HCT116 (cell line): ENCODE measurements at regions not wholly inside any gene's neighbourhood (a gene's known extent, or its start where the extent isn't known, plus 50 kb on each side); places are given as distances from the start of the nearest gene placed in this dataset.

Source experiments
- ATAC-seq: fragments of 200-7000 bp; cut with Tn5 transposase; 2 replicates; pipeline ENCODE4 v1.9.1; 2020; ENCODE audit warnings: mild to moderate bottlenecking, moderate library complexity
- BruUV-seq: library from RNA; stranded (reverse); fragments of 400-500 nt; replicated peaks from 2 replicates; lab custom pipeline; 2021; lab: Mats Ljungman, UMichigan
- CTCF ChIA-PET: fragments of 300-600 bp; sonication (Branson Sonifier 250); formaldehyde crosslinking; loops from one replicate; lab custom pipeline; 2021; ENCODE audit warnings: antibody characterized with exemption; lab: Charles Lee
- POLR2A ChIA-PET: fragments of 300-600, 350-600 bp; sonication (Branson Sonifier 250); formaldehyde crosslinking; loops from one replicate; lab custom pipeline; 2021; ENCODE audit warnings: antibody characterized with exemption; lab: Charles Lee
- RAD21 ChIA-PET, 2 experiments: fragments of 300-600 bp; sonication (Branson Sonifier 250); formaldehyde crosslinking; loops; one replicate each; lab custom pipeline; 2023; ENCODE audit warnings: low total read pairs in 2 of 2; ENCODE audit not compliant: uncharacterized antibody in 2 of 2, unreplicated experiment in 2 of 2, low non-redundant PET in 1 of 2; lab: Charles Lee
- DNase-seq: peaks from one replicate; pipeline ENCODE4 v3.0.0-alpha.2; 2010; ENCODE audit warnings: low read depth, low spot score
- H2AFZ ChIP-seq: fragments of 200-600 bp; shearing (Covaris generic), sonication (generic); 2 replicates; pipeline ENCODE4 v1.6.1; 2017; ENCODE audit warnings: low read depth, mixed run types, mixed read lengths, antibody characterized with exemption, low read length; ENCODE audit not compliant: poor library complexity, severe bottlenecking
- H3K27ac ChIP-seq: 2 replicates; pipeline ENCODE4 v1.5.1; 2012; ENCODE audit warnings: low read depth, low read length
- H3K27me3 ChIP-seq: fragments of 200-600 bp; sonication (generic); 2 replicates; pipeline ENCODE4 v1.6.1; 2016; ENCODE audit warnings: mixed run types, low read length, mixed read lengths; ENCODE audit not compliant: insufficient read depth
- H3K36me3 ChIP-seq, 2 experiments: fragments of 200-500 bp in 1 of 2; fragments of 200-600 bp in 1 of 2; sonication (Bioruptor generic) in 1 of 2; sonication (generic) in 1 of 2; 2 replicates each; pipeline versions ENCODE4 v1.5.1 to v1.6.1; 2014 to 2016; ENCODE audit warnings: low read length in 2 of 2, inconsistent platforms in 1 of 2, mixed read lengths in 1 of 2, mixed run types in 1 of 2; ENCODE audit not compliant: insufficient read depth in 2 of 2, control insufficient read depth in 1 of 2
- H3K4me1 ChIP-seq, 2 experiments: fragments of 200-600 bp in 1 of 2; sonication (generic) in 1 of 2; 2 replicates each; pipeline versions ENCODE4 v1.5.1 to v1.6.1; 2012 to 2017; ENCODE audit warnings: low read length in 2 of 2, inconsistent platforms in 1 of 2, mild to moderate bottlenecking in 1 of 2, mixed read lengths in 1 of 2, mixed run types in 1 of 2, moderate library complexity in 1 of 2; ENCODE audit not compliant: insufficient read depth in 2 of 2, control insufficient read depth in 1 of 2
- H3K4me2 ChIP-seq: fragments of 200-600 bp; sonication (generic); 2 replicates; pipeline ENCODE4 v1.6.1; 2017; ENCODE audit warnings: mixed run types, low read length, mixed read lengths
- H3K4me3 ChIP-seq, 2 experiments: fragments of 200-600 bp in 1 of 2; sonication (generic) in 1 of 2; replicated peaks in 1 of 2; 2 replicates each; pipeline ENCODE4 v1.5.1; 2011 to 2016; ENCODE audit warnings: low read length in 2 of 2, control low read depth in 1 of 2, low read depth in 1 of 2, mild to moderate bottlenecking in 1 of 2, mixed read lengths in 1 of 2, mixed run types in 1 of 2
- H3K79me2 ChIP-seq: fragments of 200-600 bp; sonication (generic); 2 replicates; pipeline ENCODE4 v1.6.1; 2017; ENCODE audit warnings: mild to moderate bottlenecking, mixed run types, low read length, moderate library complexity, mixed read lengths; ENCODE audit not compliant: insufficient read depth
- H3K9ac ChIP-seq: fragments of 200-600 bp; sonication (generic); 2 replicates; pipeline ENCODE4 v1.6.1; 2016; ENCODE audit warnings: low read length, mixed read lengths
- H3K9me2 ChIP-seq: fragments of 200-600 bp; sonication (generic), shearing (Covaris generic); 2 replicates; pipeline ENCODE4 v1.6.1; 2017; ENCODE audit warnings: mixed run types, mild to moderate bottlenecking, moderate library complexity; ENCODE audit not compliant: insufficient read depth
- H3K9me3 ChIP-seq, 2 experiments: fragments of 200-500 bp in 1 of 2; fragments of 200-600 bp in 1 of 2; sonication (Bioruptor generic) in 1 of 2; sonication (generic) in 1 of 2; 2 replicates each; pipeline ENCODE4 v1.6.1; 2014 to 2017; ENCODE audit warnings: low read length in 2 of 2, mixed read lengths in 2 of 2, inconsistent platforms in 1 of 2, low read depth in 1 of 2, mild to moderate bottlenecking in 1 of 2, mixed run types in 1 of 2, moderate library complexity in 1 of 2; ENCODE audit not compliant: control insufficient read depth in 1 of 2, insufficient read depth in 1 of 2
- H4K20me1 ChIP-seq: fragments of 200-600 bp; sonication (generic), shearing (Covaris generic); 2 replicates; pipeline ENCODE4 v1.6.1; 2017; ENCODE audit warnings: mixed run types, mild to moderate bottlenecking, moderate library complexity; ENCODE audit not compliant: insufficient read depth
- ELF1 ChIP-seq: IDR thresholded peaks from 2 replicates; pipeline ENCODE4 v1.6.1; 2012; ENCODE audit warnings: low read depth, borderline replicate concordance
- EZH2phosphoT487 ChIP-seq: fragments of 200-600 bp; IDR thresholded peaks from 2 replicates; pipeline ENCODE4 v1.6.1; 2018; ENCODE audit warnings: antibody characterized with exemption, borderline replicate concordance
- FOSL1 ChIP-seq: IDR thresholded peaks from 2 replicates; pipeline ENCODE4 v1.6.1; 2012; ENCODE audit warnings: low read depth
- MAX ChIP-seq: IDR thresholded peaks from 2 replicates; pipeline ENCODE4 v1.6.1; 2012
- POLR2AphosphoS5 ChIP-seq: IDR thresholded peaks from 2 replicates; pipeline ENCODE4 v1.6.1; 2011; ENCODE audit warnings: mild to moderate bottlenecking, low read depth, low read length, moderate library complexity
- RAD21 ChIP-seq: IDR thresholded peaks from 2 replicates; pipeline ENCODE4 v1.6.1; 2012; ENCODE audit warnings: low read depth, mild to moderate bottlenecking
- ZNF274 ChIP-seq: fragments of 200-500 bp; sonication (Bioruptor generic); IDR thresholded peaks from 2 replicates; pipeline ENCODE4 v1.6.1; 2014; ENCODE audit warnings: mild to moderate bottlenecking, low read depth, low read length, inconsistent platforms
- intact Hi-C: fragments of 100-400 bp; cut with micrococcal nuclease; formaldehyde crosslinking; loops from 2 replicates; pipeline ENCODE4 v1.10.0; 2022
- TF ChIP-seq, protein P1 (sequence below): IDR thresholded peaks from 2 replicates; pipeline ENCODE4 v1.6.1; 2012; ENCODE audit warnings: low read depth

DNA sequence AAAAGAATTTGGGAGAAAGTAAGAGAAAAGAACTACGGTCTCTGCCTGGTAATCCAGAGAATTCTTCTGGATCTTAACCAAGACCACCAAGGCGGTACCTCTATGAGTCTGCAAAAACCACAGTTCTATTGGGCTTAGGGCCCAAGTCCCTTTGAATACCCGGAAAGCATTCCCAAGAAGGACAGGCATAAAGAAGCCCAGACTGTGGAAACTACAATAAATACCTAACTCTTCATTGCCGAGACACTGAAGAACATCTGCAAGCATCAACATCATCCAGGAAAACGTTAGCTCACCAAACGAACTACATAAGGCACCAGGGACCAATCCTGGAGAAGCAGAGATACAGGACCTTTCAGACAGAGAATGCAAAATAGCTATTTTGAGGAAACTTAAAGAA lies 162.3 kb upstream of the TMC3 start:
- no peak overlapping the region for H3K9ac ChIP-seq
- CTCF ChIA-PET = no interaction called here
- RAD21 ChIA-PET = no interaction called here
- peaks cover 28% of the 10 kb centered on the region for H3K27me3 ChIP-seq
- no peaks in the 10 kb centered on the region for H3K9me3 ChIP-seq
- no peaks in the 10 kb centered on the region for H3K79me2 ChIP-seq
- H3K4me1 ChIP-seq = no peaks in the 10 kb centered on the region
- POLR2A ChIA-PET = no interaction called here
- DNase-seq (no peak), ATAC-seq (no peak)
- H3K4me3 ChIP-seq = no peak overlapping the region
- no peak for TF ChIP-seq ZNF274
- no peak for TF ChIP-seq EZH2phosphoT487
- TF ChIP-seq RAD21 = no peak
- no peak for TF ChIP-seq MAX
- no peak for TF ChIP-seq POLR2AphosphoS5
- TF ChIP-seq FOSL1 = no peak
- no peak for TF ChIP-seq ELF1
- no peak overlapping the region for H3K4me2 ChIP-seq
- H3K36me3 ChIP-seq = no peaks in the 10 kb centered on the region
- no peaks in the 10 kb centered on the region for H3K9me2 ChIP-seq
- H2AFZ ChIP-seq = no peak overlapping the region
- H3K27ac ChIP-seq = no peak overlapping the region
- intact Hi-C loops = no loop called here
- no peaks in the 10 kb centered on the region for H4K20me1 ChIP-seq
- BruUV-seq = no TSS peak

DNA sequence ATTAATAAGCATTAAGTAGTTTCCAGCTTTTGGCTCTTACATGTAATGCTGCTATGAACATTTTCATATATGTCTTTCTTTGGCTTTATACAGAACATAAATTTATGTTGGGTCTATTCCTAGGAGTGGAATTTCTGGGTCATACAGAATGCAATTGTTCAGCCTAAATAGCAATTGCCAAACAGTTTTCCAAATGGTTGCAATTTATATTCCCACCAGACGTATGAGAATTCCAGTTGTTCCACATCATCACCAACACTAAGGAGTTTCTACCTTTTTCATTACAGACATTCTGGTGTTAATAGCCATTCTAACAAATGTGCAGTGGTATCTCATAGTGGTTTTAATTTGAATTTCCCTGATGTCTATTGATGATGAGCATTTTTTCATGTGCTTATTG lies 160.1 kb upstream of the TMC3 start:
- BruUV-seq = no TSS peak
- RAD21 ChIA-PET = no interaction called here
- no peak overlapping the region for H3K9ac ChIP-seq
- H4K20me1 ChIP-seq = no peaks in the 10 kb centered on the region
- no peak overlapping the region for H3K27ac ChIP-seq
- no peaks in the 10 kb centered on the region for H3K79me2 ChIP-seq
- no peak for ATAC-seq
- no peaks in the 10 kb centered on the region for H3K36me3 ChIP-seq
- H3K9me3 ChIP-seq = no peaks in the 10 kb centered on the region
- H3K4me3 ChIP-seq = no peak overlapping the region
- no peak overlapping the region for H2AFZ ChIP-seq
- no peak for DNase-seq
- peaks cover 37% of the 10 kb centered on the region for H3K27me3 ChIP-seq
- intact Hi-C loops = no loop called here
- TF ChIP-seq, protein P1, sequence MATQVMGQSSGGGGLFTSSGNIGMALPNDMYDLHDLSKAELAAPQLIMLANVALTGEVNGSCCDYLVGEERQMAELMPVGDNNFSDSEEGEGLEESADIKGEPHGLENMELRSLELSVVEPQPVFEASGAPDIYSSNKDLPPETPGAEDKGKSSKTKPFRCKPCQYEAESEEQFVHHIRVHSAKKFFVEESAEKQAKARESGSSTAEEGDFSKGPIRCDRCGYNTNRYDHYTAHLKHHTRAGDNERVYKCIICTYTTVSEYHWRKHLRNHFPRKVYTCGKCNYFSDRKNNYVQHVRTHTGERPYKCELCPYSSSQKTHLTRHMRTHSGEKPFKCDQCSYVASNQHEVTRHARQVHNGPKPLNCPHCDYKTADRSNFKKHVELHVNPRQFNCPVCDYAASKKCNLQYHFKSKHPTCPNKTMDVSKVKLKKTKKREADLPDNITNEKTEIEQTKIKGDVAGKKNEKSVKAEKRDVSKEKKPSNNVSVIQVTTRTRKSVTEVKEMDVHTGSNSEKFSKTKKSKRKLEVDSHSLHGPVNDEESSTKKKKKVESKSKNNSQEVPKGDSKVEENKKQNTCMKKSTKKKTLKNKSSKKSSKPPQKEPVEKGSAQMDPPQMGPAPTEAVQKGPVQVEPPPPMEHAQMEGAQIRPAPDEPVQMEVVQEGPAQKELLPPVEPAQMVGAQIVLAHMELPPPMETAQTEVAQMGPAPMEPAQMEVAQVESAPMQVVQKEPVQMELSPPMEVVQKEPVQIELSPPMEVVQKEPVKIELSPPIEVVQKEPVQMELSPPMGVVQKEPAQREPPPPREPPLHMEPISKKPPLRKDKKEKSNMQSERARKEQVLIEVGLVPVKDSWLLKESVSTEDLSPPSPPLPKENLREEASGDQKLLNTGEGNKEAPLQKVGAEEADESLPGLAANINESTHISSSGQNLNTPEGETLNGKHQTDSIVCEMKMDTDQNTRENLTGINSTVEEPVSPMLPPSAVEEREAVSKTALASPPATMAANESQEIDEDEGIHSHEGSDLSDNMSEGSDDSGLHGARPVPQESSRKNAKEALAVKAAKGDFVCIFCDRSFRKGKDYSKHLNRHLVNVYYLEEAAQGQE = no peak
- H3K9me2 ChIP-seq = no peaks in the 10 kb centered on the region
- no peak overlapping the region for H3K4me2 ChIP-seq
- POLR2A ChIA-PET = no interaction called here
- CTCF ChIA-PET = no interaction called here
- H3K4me1 ChIP-seq = no peaks in the 10 kb centered on the region
